Astrocyte of the cerebellum (primary cell): ENCODE measurements at regions not wholly inside any gene's neighbourhood (a gene's known extent, or its start where the extent isn't known, plus 50 kb on each side); places are given as distances from the start of the nearest gene placed in this dataset.

Experiments
- DNase-seq: peaks from one replicate; pipeline ENCODE4 v3.0.0-alpha.2; 2011; ENCODE audit warnings: low read depth
- H3K4me3 ChIP-seq: 2 replicates; pipeline ENCODE4 v1.5.1; 2011; ENCODE audit warnings: mild to moderate bottlenecking, low read depth, low read length, moderate library complexity
- CTCF ChIP-seq: IDR thresholded peaks from 2 replicates; pipeline ENCODE4 v1.5.1; 2012; ENCODE audit warnings: low read length, low read depth, moderate library complexity, mild to moderate bottlenecking; ENCODE audit errors: missing control alignments
- in situ Hi-C: cut with HindIII; loops from 2 replicates; pipeline ENCODE4 v1.10.0; 2017; ENCODE audit warnings: low sequenced_read_pairs

GRCh38 chr2:159863526-159864160, 65.6 kb upstream of the CD302 start:
- TF ChIP-seq CTCF = no peak
- in situ Hi-C loops = no loop called here

GRCh38 chr2:159860581-159861310, 62.7 kb upstream of the CD302 start:
- DNase-seq = no peak
- TF ChIP-seq CTCF = no peak
- H3K4me3 ChIP-seq = no peak overlapping the region
- in situ Hi-C loops = no loop called here

More at GRCh38 chr2:159863526-159864160, 65.6 kb upstream of the CD302 start:
- no peak overlapping the region for H3K4me3 ChIP-seq
- no peak for DNase-seq

- DNase-seq = no peak
- H3K4me3 ChIP-seq = no peak overlapping the region
- no peak for TF ChIP-seq CTCF
- in situ Hi-C loops = no loop called here
Observed at GRCh38 chr2:159859583-159859982, 61.6 kb upstream of the CD302 start.

GRCh38 chr2:159856760-159857159, 58.8 kb upstream of the CD302 start:
- no peak overlapping the region for H3K4me3 ChIP-seq
- no peak for TF ChIP-seq CTCF
- no peak for DNase-seq
- in situ Hi-C loops = no loop called here

- no peak for DNase-seq
Observed at GRCh38 chr2:159855557-159856061, 57.6 kb upstream of the CD302 start.

GRCh38 chr2:159855143-159855542, 57.1 kb upstream of the CD302 start:
- no peak for TF ChIP-seq CTCF
- H3K4me3 ChIP-seq = no peak overlapping the region
- in situ Hi-C loops = no loop called here
- no peak for DNase-seq

More at GRCh38 chr2:159855557-159856061, 57.6 kb upstream of the CD302 start:
- in situ Hi-C loops = no loop called here
- H3K4me3 ChIP-seq = no peak overlapping the region
- no peak for TF ChIP-seq CTCF
